ENCODE measurements at regions not wholly inside any gene's neighbourhood (a gene's known extent, or its start where the extent isn't known, plus 50 kb on each side); places are given as distances from the start of the nearest gene placed in this dataset.
"Not testable (repeated sequence)": the region's sequence is repeated elsewhere in the genome, so short reads cannot be mapped to it uniquely, and the experiment has no call there.

- DNase-seq (ENCODE audit: low spot score) = no peak
These were observed 1121.9 kb upstream of the PCDH20 start for GRCh38 chr13:62537593-62537992.

GRCh38 chr13:62525652-62526051, 1110.0 kb upstream of the PCDH20 start:
- DNase-seq (ENCODE audit: low spot score) = no peak

- DNase-seq (ENCODE audit: low spot score) = no peak
These were observed 1108.8 kb upstream of the PCDH20 start for GRCh38 chr13:62524498-62524897.

- no peak for DNase-seq (ENCODE audit: low spot score)
These were observed 1108.4 kb upstream of the PCDH20 start for GRCh38 chr13:62524061-62524460.

- DNase-seq (ENCODE audit: low spot score) = peak; percentile 19
These were observed 1096.8 kb upstream of the PCDH20 start for GRCh38 chr13:62512194-62513141.

- DNase-seq (ENCODE audit: low spot score) = no peak
These were observed 1095.4 kb upstream of the PCDH20 start for GRCh38 chr13:62510906-62511655.

- no peak for DNase-seq (ENCODE audit: low spot score)
These were observed 1086.9 kb upstream of the PCDH20 start for GRCh38 chr13:62502588-62502987.

GRCh38 chr13:62489731-62490130, 1074.1 kb upstream of the PCDH20 start:
- no peak for DNase-seq (ENCODE audit: low spot score)

GRCh38 chr13:62483774-62484173, 1068.1 kb upstream of the PCDH20 start:
- DNase-seq (ENCODE audit: low spot score) = no peak

GRCh38 chr13:62482351-62482750, 1066.7 kb upstream of the PCDH20 start:
- DNase-seq (ENCODE audit: low spot score) = no peak

GRCh38 chr13:62473944-62474237, 1058.2 kb upstream of the PCDH20 start:
- DNase-seq (ENCODE audit: low spot score) = no peak

- DNase-seq (ENCODE audit: low spot score) = no peak
These were observed 1057.7 kb upstream of the PCDH20 start for GRCh38 chr13:62473190-62473943.

- DNase-seq (ENCODE audit: low spot score) = no peak
These were observed 1038.1 kb upstream of the PCDH20 start for GRCh38 chr13:62453761-62454160.

- no peak for DNase-seq (ENCODE audit: low spot score)
These were observed 1035.1 kb upstream of the PCDH20 start for GRCh38 chr13:62450759-62451158.

- not testable (repeated sequence) for DNase-seq (ENCODE audit: low spot score)
These were observed 1032.2 kb upstream of the PCDH20 start for GRCh38 chr13:62447771-62448382.

GRCh38 chr13:62444805-62445204, 1029.2 kb upstream of the PCDH20 start:
- DNase-seq (ENCODE audit: low spot score) = no peak

- DNase-seq (ENCODE audit: low spot score) = no peak
These were observed 1018.4 kb upstream of the PCDH20 start for GRCh38 chr13:62434081-62434480.

- DNase-seq (ENCODE audit: low spot score) = no peak
These were observed 1018.0 kb upstream of the PCDH20 start for GRCh38 chr13:62433660-62434059.

GRCh38 chr13:62432906-62433305, 1017.3 kb upstream of the PCDH20 start:
- DNase-seq (ENCODE audit: low spot score) = no peak

- no peak for DNase-seq (ENCODE audit: low spot score)
These were observed 1016.6 kb upstream of the PCDH20 start for GRCh38 chr13:62432295-62432694.

- DNase-seq (ENCODE audit: low spot score) = no peak
These were observed 1016.2 kb upstream of the PCDH20 start for GRCh38 chr13:62431852-62432251.

GRCh38 chr13:62418872-62419271, 1003.2 kb upstream of the PCDH20 start:
- DNase-seq (ENCODE audit: low spot score) = no peak
